ENCODE measurements at regions not wholly inside any gene's neighbourhood (a gene's known extent, or its start where the extent isn't known, plus 50 kb on each side); places are given as distances from the start of the nearest gene placed in this dataset.

- TF ChIP-seq CTCF (IDR thresholded peaks at IDR 0.05; ENCODE audit: borderline replicate concordance, insufficient read depth, low read depth, low read length) = no peak
- H3K4me3 ChIP-seq (ENCODE audit: low read depth, low read length) = no peak overlapping the region
Measured at GRCh38 chr4:152118819-152119553, 358.2 kb upstream of the GATB start.

- no peak for TF ChIP-seq CTCF (IDR thresholded peaks at IDR 0.05; ENCODE audit: borderline replicate concordance, insufficient read depth, low read depth, low read length)
Measured at GRCh38 chr4:152117933-152118507, 357.2 kb upstream of the GATB start.

GRCh38 chr4:152117520-152117919 lies 356.7 kb upstream of the GATB start:
- no peak overlapping the region for H3K4me3 ChIP-seq (ENCODE audit: low read depth, low read length)
- no peak for TF ChIP-seq CTCF (IDR thresholded peaks at IDR 0.05; ENCODE audit: borderline replicate concordance, insufficient read depth, low read depth, low read length)

More at GRCh38 chr4:152117933-152118507, 357.2 kb upstream of the GATB start:
- no peak overlapping the region for H3K4me3 ChIP-seq (ENCODE audit: low read depth, low read length)

- no peak for TF ChIP-seq CTCF (IDR thresholded peaks at IDR 0.05; ENCODE audit: borderline replicate concordance, insufficient read depth, low read depth, low read length)
- no peak overlapping the region for H3K4me3 ChIP-seq (ENCODE audit: low read depth, low read length)
Measured at GRCh38 chr4:152117054-152117453, 356.2 kb upstream of the GATB start.

GRCh38 chr4:152115794-152116193 lies 355.0 kb upstream of the GATB start:
- H3K4me3 ChIP-seq (ENCODE audit: low read depth, low read length) = no peak overlapping the region

GRCh38 chr4:152115118-152115517 lies 354.3 kb upstream of the GATB start:
- TF ChIP-seq CTCF (IDR thresholded peaks at IDR 0.05; ENCODE audit: borderline replicate concordance, insufficient read depth, low read depth, low read length) = no peak
- no peak overlapping the region for H3K4me3 ChIP-seq (ENCODE audit: low read depth, low read length)

More at GRCh38 chr4:152115794-152116193, 355.0 kb upstream of the GATB start:
- TF ChIP-seq CTCF (IDR thresholded peaks at IDR 0.05; ENCODE audit: borderline replicate concordance, insufficient read depth, low read depth, low read length) = no peak

- no peak for TF ChIP-seq CTCF (IDR thresholded peaks at IDR 0.05; ENCODE audit: borderline replicate concordance, insufficient read depth, low read depth, low read length)
- no peak overlapping the region for H3K4me3 ChIP-seq (ENCODE audit: low read depth, low read length)
Measured at GRCh38 chr4:152114562-152114961, 353.8 kb upstream of the GATB start.

All from GM12875 (cell line).